HG02571 (cell line): ENCODE measurements at regions not wholly inside any gene's neighbourhood (a gene's known extent, or its start where the extent isn't known, plus 50 kb on each side); places are given as distances from the start of the nearest gene placed in this dataset.
"Not testable (repeated sequence)": the region's sequence is repeated elsewhere in the genome, so short reads cannot be mapped to it uniquely, and the experiment has no call there.

ENCODE experiments used
- ATAC-seq: cut with Tn5 transposase; IDR thresholded peaks from one replicate; pipeline ENCODE4 v1.9.1; 2021; ENCODE audit warnings: mild to moderate bottlenecking, moderate library complexity; ENCODE audit not compliant: unreplicated experiment

DNA sequence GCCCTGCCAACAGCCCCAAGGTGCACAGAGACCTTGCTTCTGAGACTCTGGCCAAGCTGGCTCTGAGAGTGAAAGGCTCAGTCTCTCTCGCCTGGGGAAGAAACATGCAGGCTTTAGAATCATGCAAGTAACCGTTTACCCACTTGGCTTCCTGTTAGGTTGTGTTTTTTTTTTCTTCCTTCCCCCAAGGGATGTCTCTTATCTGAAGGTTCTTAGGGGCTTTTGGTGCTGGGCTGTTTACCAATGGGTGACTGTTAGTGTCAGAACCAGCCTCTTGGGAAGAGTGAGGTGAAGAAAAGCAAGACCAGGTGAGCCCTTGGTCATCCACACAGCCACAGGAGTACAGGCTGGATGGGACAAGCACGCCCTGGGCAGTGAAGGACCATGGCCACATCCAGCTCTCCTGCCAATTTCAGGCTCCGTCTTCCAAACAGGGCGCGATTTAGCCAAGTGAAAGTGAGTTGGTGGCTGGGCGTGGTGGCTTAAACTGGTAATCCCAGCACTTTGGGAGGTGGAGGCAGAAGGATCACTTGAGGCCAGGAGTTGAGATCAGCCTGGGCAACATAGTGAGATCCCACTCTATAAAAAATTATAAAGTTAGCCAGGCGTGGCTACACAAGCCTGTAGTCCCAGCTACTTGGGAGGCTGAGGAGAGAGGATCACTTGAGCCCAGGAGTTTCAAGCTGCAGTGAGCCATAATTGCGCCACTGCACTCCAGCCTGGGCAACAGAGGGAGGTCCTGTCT, 76.3 kb upstream of the CUX1 start:
- ATAC-seq, result no peak

DNA sequence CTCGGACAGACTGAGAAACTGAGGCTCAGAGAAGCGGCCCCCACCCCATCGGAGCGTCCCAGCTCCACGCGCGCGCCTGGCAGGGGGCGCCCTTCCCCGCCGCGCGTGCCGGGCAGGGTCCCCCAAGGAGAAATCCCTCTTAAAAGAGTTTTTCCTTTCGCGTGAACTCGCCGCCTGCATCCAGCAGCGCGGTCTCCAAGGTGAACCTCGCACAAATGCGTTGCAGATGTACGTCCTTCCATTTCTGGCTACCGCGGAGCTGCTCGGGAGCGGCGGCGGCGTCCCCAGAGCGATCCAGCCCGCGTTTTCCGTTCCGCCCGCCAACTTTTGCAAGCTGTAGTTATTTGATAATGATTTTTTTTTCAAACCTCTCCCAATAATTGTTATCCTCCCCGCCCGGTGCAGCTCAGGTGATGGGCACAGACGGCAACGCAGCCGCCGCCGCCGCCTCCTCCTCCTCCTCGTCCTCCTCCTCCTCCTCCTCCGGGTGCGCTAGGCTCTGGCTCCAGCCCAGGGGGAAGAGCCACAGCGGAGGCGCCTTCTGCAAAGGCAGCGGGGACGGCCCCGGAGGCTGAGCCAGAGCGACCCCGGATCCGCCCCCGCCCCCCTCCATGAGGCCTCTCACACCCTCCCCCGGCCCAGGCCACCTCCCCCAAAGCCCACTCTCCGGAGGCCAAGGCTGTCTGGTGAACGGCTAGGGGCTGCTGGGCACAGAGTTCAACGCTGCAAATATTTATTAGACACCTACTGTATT, 74.0 kb upstream of the CUX1 start:
- no peak for ATAC-seq

DNA sequence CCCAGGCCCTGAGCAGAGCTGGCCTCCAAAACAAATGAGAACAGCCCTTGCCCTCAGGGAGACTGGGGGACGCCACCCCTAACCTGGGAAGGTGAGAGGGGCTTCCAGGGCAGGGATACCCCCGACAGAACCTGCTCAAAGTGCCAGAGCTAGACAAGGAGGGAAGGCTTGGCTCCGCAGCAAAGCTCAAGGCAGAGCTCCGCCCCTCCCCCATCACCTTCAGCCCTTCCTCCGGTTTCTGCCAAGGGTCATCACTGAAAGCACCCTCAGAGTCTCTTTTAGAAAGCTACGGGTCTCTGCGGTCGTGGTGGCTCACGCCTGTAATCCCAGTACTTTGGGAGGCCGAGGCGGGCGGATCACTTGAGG, 73.4 kb upstream of the CUX1 start:
- no peak for ATAC-seq

DNA sequence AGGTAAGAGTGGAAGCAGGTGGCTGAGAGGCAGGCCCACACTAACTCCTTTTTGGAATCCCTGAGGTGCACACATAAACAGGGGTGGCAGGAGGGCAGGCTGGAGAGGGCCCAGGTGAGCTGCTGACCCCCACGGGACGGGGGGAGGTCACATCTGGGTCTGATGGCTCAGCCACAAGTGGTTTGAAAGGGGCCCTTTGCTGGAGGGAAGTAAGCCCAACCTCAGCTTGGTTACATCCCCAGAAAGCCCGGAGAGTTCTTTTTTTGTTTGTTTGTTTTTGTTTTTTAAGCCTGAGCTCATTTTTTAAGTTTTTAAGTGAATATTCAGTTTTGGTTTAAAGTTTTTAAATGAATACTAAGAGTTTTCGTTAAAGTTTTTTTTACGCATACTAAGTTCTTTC, 72.8 kb upstream of the CUX1 start:
- ATAC-seq, result no peak

DNA sequence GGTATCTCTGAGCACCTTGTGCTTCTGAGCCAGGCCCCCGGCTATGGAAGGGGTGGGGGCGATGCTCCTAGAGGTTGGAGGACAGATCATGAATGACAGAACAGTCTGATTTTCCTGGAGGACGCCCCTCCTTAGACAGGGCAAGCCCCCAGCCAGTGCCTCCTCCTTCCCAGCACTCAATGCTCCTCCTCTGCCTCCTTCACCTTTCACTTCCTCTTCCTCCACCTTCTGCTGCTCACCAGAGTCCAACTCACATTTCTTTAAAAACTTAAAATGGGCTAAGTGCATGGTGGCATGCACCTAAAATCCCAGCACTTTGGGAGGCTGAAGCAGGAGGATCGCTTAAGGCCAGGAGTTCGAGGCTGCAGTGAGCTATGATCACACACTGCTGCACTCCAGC, 71.1 kb upstream of the CUX1 start:
- no peak for ATAC-seq

DNA sequence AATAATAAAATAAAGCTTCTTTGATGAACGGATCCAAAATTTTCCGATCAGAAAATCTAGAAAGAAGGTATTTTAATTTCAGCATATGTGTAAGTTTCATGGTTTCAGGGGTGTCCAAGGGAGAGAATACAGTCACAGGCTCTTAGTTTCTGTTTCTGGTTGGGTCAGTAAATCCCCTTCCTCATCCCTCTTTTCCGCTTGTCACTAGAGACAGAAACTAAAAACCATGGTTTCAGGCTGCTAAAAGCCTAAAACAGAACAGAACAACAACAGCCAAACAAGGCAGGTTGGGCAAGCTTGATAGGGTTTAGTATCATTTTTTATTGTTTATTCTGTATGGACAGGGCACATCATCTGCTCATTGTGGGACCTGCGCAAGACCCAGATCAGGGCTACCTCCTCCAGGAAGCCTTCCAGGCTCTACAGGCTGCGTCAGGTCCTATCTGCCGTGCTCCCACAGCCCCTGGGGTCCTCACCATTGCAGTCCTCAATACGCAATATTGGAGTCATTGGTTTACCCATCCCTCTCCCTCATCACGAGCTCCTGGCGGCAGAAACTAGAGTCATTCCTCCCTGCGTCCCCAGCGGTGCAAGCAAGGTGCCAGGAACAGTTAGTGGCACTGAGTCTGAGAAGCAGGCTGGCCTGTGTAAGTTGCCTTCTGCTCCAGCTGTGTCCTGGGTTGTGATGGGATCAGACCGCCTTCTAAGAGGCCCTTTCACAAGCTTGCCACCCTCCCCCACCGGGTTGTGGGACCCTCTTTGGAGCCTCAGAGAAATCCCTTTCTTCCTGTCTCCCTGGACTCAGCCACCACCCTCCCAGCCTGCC, 70.2 kb upstream of the CUX1 start:
- no peak for ATAC-seq

DNA sequence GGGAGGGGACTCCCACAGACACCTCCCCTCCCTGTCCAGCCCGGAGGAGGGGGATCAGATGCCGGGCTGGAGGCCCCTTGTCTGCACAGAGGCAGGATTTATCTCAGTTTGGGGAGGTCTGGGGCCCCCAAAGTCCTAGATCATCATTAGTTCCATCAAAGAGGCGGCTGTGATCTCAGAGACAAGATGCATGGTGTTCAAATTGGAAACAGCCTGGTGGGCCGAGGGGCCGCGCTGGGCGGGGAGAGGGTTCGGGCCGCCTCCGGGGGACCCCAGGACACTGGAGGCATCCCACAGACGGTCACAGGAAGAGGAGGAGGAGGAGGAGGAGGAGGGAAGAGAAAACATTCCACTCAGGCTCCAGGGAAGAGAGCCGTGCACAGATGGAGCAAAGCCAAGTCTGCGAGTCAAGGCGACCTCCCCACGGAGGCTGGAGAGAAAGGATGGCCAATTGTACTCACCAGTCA, 69.5 kb upstream of the CUX1 start:
- ATAC-seq, result no peak

DNA sequence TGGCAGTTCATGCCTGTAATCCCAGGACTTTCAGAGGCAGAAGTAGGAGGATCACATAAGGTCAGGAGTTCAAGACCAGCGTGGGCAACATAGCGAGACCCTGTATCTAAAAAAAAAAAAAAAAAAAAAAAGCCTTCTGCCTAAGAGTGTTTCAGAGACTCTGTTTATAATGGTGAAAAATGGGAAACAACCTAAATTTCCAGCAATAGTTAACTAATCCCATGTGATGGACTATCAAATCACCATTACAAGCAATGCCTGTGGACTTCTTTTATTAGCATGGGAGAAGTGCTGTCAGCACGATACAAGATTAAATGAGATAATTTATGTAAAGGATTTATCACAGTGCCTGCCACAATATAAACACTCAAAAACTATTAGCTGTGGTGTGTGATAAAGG, 67.5 kb upstream of the CUX1 start:
- ATAC-seq, result no peak

DNA sequence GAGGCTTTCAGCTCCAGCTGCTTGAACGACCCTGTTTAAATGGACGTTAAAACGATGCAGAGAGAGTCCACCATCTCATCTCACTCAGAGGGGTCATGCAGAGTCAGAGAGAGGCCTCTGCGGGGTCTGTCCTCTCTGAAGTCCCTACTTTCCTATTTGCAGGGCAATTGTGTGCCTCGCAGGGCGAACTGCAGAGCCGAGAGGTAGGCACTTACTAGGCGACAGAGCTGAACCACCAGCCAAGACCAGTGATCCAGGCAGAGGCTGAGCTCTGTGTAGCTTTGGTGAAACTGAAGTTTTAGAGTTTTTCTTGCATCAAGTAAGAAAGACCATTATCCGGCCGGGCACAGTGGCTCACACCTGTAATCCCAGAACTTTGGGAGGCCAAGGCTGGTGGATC, 64.1 kb upstream of the CUX1 start:
- ATAC-seq, result no peak

DNA sequence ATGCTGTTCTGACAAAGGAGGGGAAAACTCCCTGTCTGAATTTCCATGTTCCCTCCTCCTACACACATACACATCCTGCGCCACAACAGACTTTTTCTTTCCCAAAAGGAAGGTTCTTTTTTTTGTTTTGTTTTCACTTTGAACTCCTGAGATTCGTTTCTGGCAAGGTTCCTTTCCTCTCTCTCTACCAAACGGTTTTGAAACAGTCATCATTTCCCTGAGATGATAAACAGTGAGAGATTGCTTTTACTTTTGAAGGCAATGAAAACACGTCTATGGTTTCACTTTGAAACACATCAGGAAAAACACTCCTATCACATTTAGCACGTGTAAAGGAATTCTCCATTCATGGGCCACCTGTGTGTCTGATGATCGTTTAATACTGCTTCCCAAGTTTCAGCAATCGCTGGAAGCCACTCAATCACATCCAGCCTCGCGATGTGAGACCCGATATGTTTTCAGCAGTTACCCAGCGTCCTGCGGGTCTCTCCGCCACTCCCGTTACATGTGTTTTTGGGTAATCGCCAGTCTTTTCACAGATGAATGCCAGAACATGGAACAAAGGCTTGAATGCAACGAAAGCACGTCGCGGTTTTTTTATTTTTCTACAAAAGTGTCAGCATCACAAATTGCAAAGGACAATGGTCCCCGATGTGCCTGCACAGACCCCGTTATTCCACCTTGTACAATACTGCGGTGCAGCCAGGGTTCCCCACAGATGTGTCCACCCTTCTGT, 62.8 kb upstream of the CUX1 start:
- ATAC-seq, result no peak

DNA sequence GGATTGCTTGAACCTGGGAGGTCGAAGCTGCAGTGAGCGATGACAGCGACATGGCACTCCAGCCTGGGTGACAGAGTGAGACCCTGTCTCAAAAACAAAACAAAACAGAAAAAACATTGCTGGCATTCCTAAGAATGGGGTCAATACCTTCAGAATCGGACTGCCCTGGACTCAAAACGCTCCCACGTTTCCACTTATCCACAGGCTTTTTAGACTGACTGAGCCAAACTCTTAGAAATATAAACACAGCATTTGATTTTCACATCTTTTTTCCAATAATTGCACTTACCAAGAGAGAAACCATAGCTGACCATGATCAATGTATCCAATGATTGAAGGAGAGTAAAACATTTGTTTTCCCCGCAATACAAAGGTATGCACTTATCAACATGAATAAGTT, 59.5 kb upstream of the CUX1 start:
- no peak for ATAC-seq

DNA sequence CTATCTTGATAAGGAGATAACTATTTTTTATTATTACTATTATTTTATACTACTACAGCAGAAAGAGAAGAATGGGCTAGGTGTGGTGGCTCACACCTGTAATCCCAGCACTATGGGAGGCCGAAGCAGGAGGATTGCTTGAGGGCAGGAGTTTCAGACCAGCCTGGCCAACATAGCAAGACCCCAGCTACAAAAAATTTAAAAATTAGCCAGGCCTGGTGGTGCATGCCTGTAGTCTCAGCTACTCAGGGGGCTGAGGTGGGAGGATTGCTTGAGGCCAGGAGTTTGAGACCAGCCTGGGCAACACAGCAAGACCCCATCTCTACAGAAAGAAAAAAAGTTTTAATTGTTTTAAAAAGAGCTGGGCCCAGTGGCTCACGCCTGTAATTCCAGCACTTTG, 58.9 kb upstream of the CUX1 start:
- not testable (repeated sequence) for ATAC-seq

DNA sequence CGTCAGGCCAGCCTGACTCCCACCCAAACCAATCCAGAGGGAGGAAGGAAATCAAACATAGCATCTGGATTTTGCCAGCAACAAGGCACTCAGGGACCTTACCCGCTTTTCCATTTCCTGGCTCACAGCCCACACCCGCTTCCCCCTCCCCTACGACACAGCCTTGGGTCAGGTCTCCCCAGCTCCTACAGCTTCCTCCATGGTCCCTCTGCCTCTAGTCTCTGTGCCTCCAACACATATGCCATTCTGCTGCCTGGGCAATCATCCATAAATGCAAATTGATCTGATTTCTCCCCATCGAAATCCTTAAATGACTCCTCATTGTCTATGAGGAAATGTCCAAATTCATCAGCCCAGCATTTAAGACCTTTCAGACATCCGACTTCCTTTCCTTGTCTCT, 53.2 kb upstream of the CUX1 start:
- ATAC-seq, result no peak

DNA sequence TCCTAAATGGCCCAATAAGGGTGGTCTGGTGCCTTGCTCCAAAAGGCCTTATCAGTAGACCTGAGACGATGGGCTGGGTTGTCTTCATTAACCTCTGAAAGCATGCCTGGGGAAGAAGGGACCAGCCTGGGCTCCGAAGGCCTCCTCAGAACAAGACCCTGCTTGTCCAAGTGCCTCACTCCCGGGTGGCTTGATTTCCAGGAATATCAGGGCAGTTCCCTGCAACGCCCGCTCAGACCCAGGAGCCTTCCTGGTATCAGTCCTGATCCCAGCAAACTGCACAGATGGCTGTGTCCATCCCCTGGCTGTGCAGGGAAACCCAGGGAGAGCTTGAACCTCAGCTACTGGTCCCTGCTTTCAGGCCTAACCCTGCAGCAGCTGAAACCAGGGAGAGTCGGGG, 49.9 kb upstream of the CUX1 start:
- ATAC-seq, result no peak
